ENCODE measurements at regions not wholly inside any gene's neighbourhood (a gene's known extent, or its start where the extent isn't known, plus 50 kb on each side); places are given as distances from the start of the nearest gene placed in this dataset.

- TF ChIP-seq EZH2phosphoT487 (IDR thresholded peaks at IDR 0.05; ENCODE audit: low read length) (no peak), EZH2 (optimal IDR thresholded peaks at IDR 0.05; ENCODE audit: low read depth, low read length) (no peak)
- TF ChIP-seq, protein P1, sequence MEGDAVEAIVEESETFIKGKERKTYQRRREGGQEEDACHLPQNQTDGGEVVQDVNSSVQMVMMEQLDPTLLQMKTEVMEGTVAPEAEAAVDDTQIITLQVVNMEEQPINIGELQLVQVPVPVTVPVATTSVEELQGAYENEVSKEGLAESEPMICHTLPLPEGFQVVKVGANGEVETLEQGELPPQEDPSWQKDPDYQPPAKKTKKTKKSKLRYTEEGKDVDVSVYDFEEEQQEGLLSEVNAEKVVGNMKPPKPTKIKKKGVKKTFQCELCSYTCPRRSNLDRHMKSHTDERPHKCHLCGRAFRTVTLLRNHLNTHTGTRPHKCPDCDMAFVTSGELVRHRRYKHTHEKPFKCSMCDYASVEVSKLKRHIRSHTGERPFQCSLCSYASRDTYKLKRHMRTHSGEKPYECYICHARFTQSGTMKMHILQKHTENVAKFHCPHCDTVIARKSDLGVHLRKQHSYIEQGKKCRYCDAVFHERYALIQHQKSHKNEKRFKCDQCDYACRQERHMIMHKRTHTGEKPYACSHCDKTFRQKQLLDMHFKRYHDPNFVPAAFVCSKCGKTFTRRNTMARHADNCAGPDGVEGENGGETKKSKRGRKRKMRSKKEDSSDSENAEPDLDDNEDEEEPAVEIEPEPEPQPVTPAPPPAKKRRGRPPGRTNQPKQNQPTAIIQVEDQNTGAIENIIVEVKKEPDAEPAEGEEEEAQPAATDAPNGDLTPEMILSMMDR (IDR thresholded peaks at IDR 0.05; ENCODE audit: low read length) = no peak
- DNase-seq = no peak
- H3K4me3 ChIP-seq (ENCODE audit: low read length) = no peak overlapping the region
Observed at GRCh38 chr6:8172530-8172929, 70.2 kb upstream of the EEF1E1 start.

DNA sequence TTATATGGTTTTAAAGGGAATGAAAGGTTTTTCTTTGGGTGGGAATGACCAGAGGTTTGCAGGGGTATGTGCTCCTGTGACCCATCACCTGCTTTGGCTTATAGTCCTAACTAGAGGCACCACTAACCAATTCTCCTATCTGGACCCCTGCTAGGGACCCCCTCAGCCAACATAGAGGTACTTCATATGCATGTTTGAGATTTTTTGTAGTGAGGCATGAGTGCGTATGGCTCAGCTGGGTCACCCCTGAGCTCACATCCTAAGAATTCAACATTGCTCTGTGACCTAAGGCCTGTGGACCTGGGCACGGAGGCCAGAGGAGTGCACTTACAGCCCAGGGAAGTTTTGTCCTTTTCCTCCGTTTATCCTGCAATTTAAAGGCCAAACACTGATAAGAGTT, 68.4 kb upstream of the EEF1E1 start:
- no peak overlapping the region for H3K9ac ChIP-seq (ENCODE audit: low read length)
- H3K27ac ChIP-seq (ENCODE audit: low read length) = no peak overlapping the region
- H4K20me1 ChIP-seq (ENCODE audit: insufficient read depth, low read length) = no peaks in the 10 kb centered on the region
- no peaks in the 10 kb centered on the region for H3K9me2 ChIP-seq (replicated peaks; ENCODE audit: insufficient read depth, low read length)
- H3F3A ChIP-seq (ENCODE audit: insufficient read depth, low read length) = no peaks in the 10 kb centered on the region
- TF ChIP-seq, protein P1 (IDR thresholded peaks at IDR 0.05; ENCODE audit: low read length) = no peak
- TF ChIP-seq EZH2 (optimal IDR thresholded peaks at IDR 0.05; ENCODE audit: low read depth, low read length) (no peak), EZH2phosphoT487 (IDR thresholded peaks at IDR 0.05; ENCODE audit: low read length) (no peak)
- H2AFZ ChIP-seq (ENCODE audit: low read length) = no peak overlapping the region
- H3K4me1 ChIP-seq (ENCODE audit: low read length) = no peaks in the 10 kb centered on the region
- no peaks in the 10 kb centered on the region for H3K27me3 ChIP-seq (replicated peaks; ENCODE audit: insufficient read depth, low read length)
- no peaks in the 10 kb centered on the region for H3K79me2 ChIP-seq (ENCODE audit: low read length)
- no peaks in the 10 kb centered on the region for H3K36me3 ChIP-seq (replicated peaks; ENCODE audit: insufficient read depth, low read length)
- H3K4me3 ChIP-seq (ENCODE audit: low read length) = no peak overlapping the region
- no peaks in the 10 kb centered on the region for H3K9me3 ChIP-seq (replicated peaks; ENCODE audit: insufficient read depth, low read length)
- no peak for DNase-seq
- no peak overlapping the region for H3K4me2 ChIP-seq (ENCODE audit: low read depth, low read length)

More at GRCh38 chr6:8172530-8172929, 70.2 kb upstream of the EEF1E1 start:
- H3K36me3 ChIP-seq (replicated peaks; ENCODE audit: insufficient read depth, low read length) = no peaks in the 10 kb centered on the region
- no peaks in the 10 kb centered on the region for H3F3A ChIP-seq (ENCODE audit: insufficient read depth, low read length)
- no peaks in the 10 kb centered on the region for H3K27me3 ChIP-seq (replicated peaks; ENCODE audit: insufficient read depth, low read length)
- H4K20me1 ChIP-seq (ENCODE audit: insufficient read depth, low read length) = no peaks in the 10 kb centered on the region
- H3K79me2 ChIP-seq (ENCODE audit: low read length) = no peaks in the 10 kb centered on the region
- no peak overlapping the region for H2AFZ ChIP-seq (ENCODE audit: low read length)
- H3K9ac ChIP-seq (ENCODE audit: low read length) = no peak overlapping the region
- no peaks in the 10 kb centered on the region for H3K9me2 ChIP-seq (replicated peaks; ENCODE audit: insufficient read depth, low read length)
- H3K27ac ChIP-seq (ENCODE audit: low read length) = no peak overlapping the region
- H3K4me1 ChIP-seq (ENCODE audit: low read length) = no peaks in the 10 kb centered on the region
- no peak overlapping the region for H3K4me2 ChIP-seq (ENCODE audit: low read depth, low read length)
- no peaks in the 10 kb centered on the region for H3K9me3 ChIP-seq (replicated peaks; ENCODE audit: insufficient read depth, low read length)

- no peaks in the 10 kb centered on the region for H3K9me3 ChIP-seq (replicated peaks; ENCODE audit: insufficient read depth, low read length)
- no peaks in the 10 kb centered on the region for H3F3A ChIP-seq (ENCODE audit: insufficient read depth, low read length)
- no peaks in the 10 kb centered on the region for H3K36me3 ChIP-seq (replicated peaks; ENCODE audit: insufficient read depth, low read length)
- H3K27me3 ChIP-seq (replicated peaks; ENCODE audit: insufficient read depth, low read length) = no peaks in the 10 kb centered on the region
- no peak overlapping the region for H3K4me3 ChIP-seq (ENCODE audit: low read length)
- H3K4me1 ChIP-seq (ENCODE audit: low read length) = no peaks in the 10 kb centered on the region
- no peak overlapping the region for H3K9ac ChIP-seq (ENCODE audit: low read length)
- no peaks in the 10 kb centered on the region for H4K20me1 ChIP-seq (ENCODE audit: insufficient read depth, low read length)
- no peak overlapping the region for H3K4me2 ChIP-seq (ENCODE audit: low read depth, low read length)
- no peak for TF ChIP-seq EZH2 (optimal IDR thresholded peaks at IDR 0.05; ENCODE audit: low read depth, low read length)
- TF ChIP-seq, protein P1 (IDR thresholded peaks at IDR 0.05; ENCODE audit: low read length) = no peak
- TF ChIP-seq EZH2phosphoT487 (IDR thresholded peaks at IDR 0.05; ENCODE audit: low read length) = no peak
- H3K27ac ChIP-seq (ENCODE audit: low read length) = no peak overlapping the region
- H2AFZ ChIP-seq (ENCODE audit: low read length) = no peak overlapping the region
- H3K9me2 ChIP-seq (replicated peaks; ENCODE audit: insufficient read depth, low read length) = no peaks in the 10 kb centered on the region
- no peak for DNase-seq
- H3K79me2 ChIP-seq (ENCODE audit: low read length) = no peaks in the 10 kb centered on the region
Observed at GRCh38 chr6:8170245-8170644, 67.9 kb upstream of the EEF1E1 start.
